B cell (primary cell): ENCODE measurements at regions not wholly inside any gene's neighbourhood (a gene's known extent, or its start where the extent isn't known, plus 50 kb on each side); places are given as distances from the start of the nearest gene placed in this dataset. TPM values are rescaled to one million over a fixed set of nuclear protein-coding genes. Genes with fewer than 3 reads are reported as not detected.

ENCODE experiments used
- ATAC-seq: fragments of 200-7000 bp; cut with Tn5 transposase; one replicate; pipeline ENCODE4 v1.10.0; 2021; ENCODE audit warnings: low read depth, mild to moderate bottlenecking, moderate number of reproducible peaks, moderate library complexity
- CTCF ChIA-PET: fragments of 350-600 bp; sonication (Branson Sonifier 250); formaldehyde crosslinking; loops from one replicate; lab custom pipeline; 2021; ENCODE audit warnings: antibody characterized with exemption, inconsistent platforms; lab: Charles Lee
- POLR2A ChIA-PET: fragments of 350-600 bp; sonication (Branson Sonifier 250); formaldehyde crosslinking; loops from one replicate; lab custom pipeline; 2021; ENCODE audit warnings: antibody characterized with exemption; lab: Charles Lee
- DNase-seq: peaks from one replicate; pipeline ENCODE4 v3.0.0; 2013
- H2AFZ ChIP-seq: 2 replicates; pipeline ENCODE4 v1.6.1; 2012; ENCODE audit warnings: mild to moderate bottlenecking, low read depth, low read length; ENCODE audit not compliant: insufficient read depth, poor library complexity, severe bottlenecking
- H3K27ac ChIP-seq, 2 donors: 1 replicate in 1 of 2; 2 replicates in 1 of 2; pipeline ENCODE4 v1.5.1; 2012 to 2013; ENCODE audit warnings: low read length in 2 of 2, mild to moderate bottlenecking in 2 of 2, moderate library complexity in 1 of 2
- H3K27me3 ChIP-seq, 4 experiments: fragments of 200-600 bp in 1 of 4; sonication (generic) in 1 of 4; replicated peaks in 1 of 4; 1 replicate in 2 of 4; 2 replicates in 2 of 4; pipeline versions ENCODE4 v1.6.1 to v1.7.0; 2013 to 2016; ENCODE audit warnings: low read length in 3 of 4, mild to moderate bottlenecking in 2 of 4, mixed read lengths in 1 of 4, moderate library complexity in 1 of 4; ENCODE audit not compliant: insufficient read depth in 4 of 4, control insufficient read depth in 3 of 4; ENCODE audit errors: control extremely low read depth in 1 of 4
- H3K36me3 ChIP-seq, 2 experiments: replicated peaks in 1 of 2; 1 replicate in 1 of 2; 2 replicates in 1 of 2; pipeline versions ENCODE4 v1.6.1 to v1.7.1; 2013; ENCODE audit warnings: low read length in 1 of 2; ENCODE audit not compliant: insufficient read depth in 2 of 2, control insufficient read depth in 1 of 2; ENCODE audit errors: control extremely low read depth in 1 of 2, extremely low read depth in 1 of 2
- H3K4me1 ChIP-seq, 2 donors: fragments of 200-600 bp in 1 of 2; sonication (generic) in 1 of 2; 1 replicate in 1 of 2; 2 replicates in 1 of 2; pipeline versions ENCODE4 v1.5.1 to v1.6.1; 2013 to 2017; ENCODE audit warnings: low read length in 2 of 2; ENCODE audit not compliant: control insufficient read depth in 2 of 2, insufficient read depth in 2 of 2
- H3K4me2 ChIP-seq: replicated peaks from 2 replicates; pipeline ENCODE3; 2012; ENCODE audit warnings: mild to moderate bottlenecking, low read depth, low read length; ENCODE audit not compliant: poor library complexity, severe bottlenecking
- H3K4me3 ChIP-seq, 5 experiments: fragments of 200-600 bp in 1 of 5; sonication (generic) in 1 of 5; 1 replicate in 3 of 5; 2 replicates in 2 of 5; pipeline versions ENCODE4 v1.5.1 to v1.7.0; 2011 to 2016; ENCODE audit warnings: low read length in 4 of 5, mild to moderate bottlenecking in 4 of 5, low read depth in 2 of 5, control low read depth in 1 of 5, moderate library complexity in 1 of 5; ENCODE audit not compliant: insufficient read depth in 1 of 5; ENCODE audit errors: control extremely low read depth in 1 of 5, extremely low read depth in 1 of 5
- H3K79me2 ChIP-seq: fragments of 200-600 bp; sonication (generic); one replicate; pipeline ENCODE4 v1.6.0; 2016; ENCODE audit warnings: low read length; ENCODE audit not compliant: control insufficient read depth, insufficient read depth
- H3K9ac ChIP-seq: fragments of 200-600 bp; sonication (generic); 2 replicates; pipeline ENCODE4 v1.6.1; 2017; ENCODE audit warnings: mild to moderate bottlenecking, low read length, moderate library complexity
- H3K9me3 ChIP-seq, 3 donors: one replicate each; pipeline versions ENCODE4 v1.6.1 to v1.7.1; 2013; ENCODE audit warnings: low read length in 2 of 3; ENCODE audit not compliant: control insufficient read depth in 2 of 3, insufficient read depth in 1 of 3; ENCODE audit errors: control extremely low read depth in 1 of 3
- H4K20me1 ChIP-seq: 2 replicates; pipeline ENCODE4 v1.6.0; 2012; ENCODE audit warnings: mild to moderate bottlenecking, low read length; ENCODE audit not compliant: insufficient read depth, control insufficient read depth, poor library complexity, severe bottlenecking
- H3K27ac Mint-ChIP-seq: one replicate; pipeline ENCODE4 v1.8.0; 2021; ENCODE audit warnings: mixed read lengths
- H3K27me3 Mint-ChIP-seq: one replicate; pipeline ENCODE4 v1.8.0; 2021; ENCODE audit warnings: mixed read lengths
- H3K4me1 Mint-ChIP-seq: one replicate; pipeline ENCODE4 v1.8.0; 2021; ENCODE audit warnings: mixed read lengths
- H3K4me3 Mint-ChIP-seq: one replicate; pipeline ENCODE4 v1.8.0; 2021; ENCODE audit warnings: mixed read lengths
- H3K9me3 Mint-ChIP-seq: one replicate; pipeline ENCODE4 v1.8.0; 2022; ENCODE audit warnings: mixed read lengths; ENCODE audit not compliant: insufficient read depth
- CTCF ChIP-seq: fragments of 200-600 bp; IDR thresholded peaks from one replicate; pipeline ENCODE4 v1.8.0; 2022; ENCODE audit warnings: antibody characterized with exemption, mild to moderate bottlenecking
- EZH2 ChIP-seq: IDR thresholded peaks from 2 replicates; pipeline ENCODE4 v1.6.1; 2012; ENCODE audit warnings: borderline replicate concordance, low read depth, mild to moderate bottlenecking, moderate library complexity, low read length; ENCODE audit not compliant: insufficient read depth, poor library complexity, severe bottlenecking
- WGBS: methylation state at CpG from one replicate; pipeline ENCODE4 v1.1.5; 2013; ENCODE audit warnings: missing lambda C conversion rate; ENCODE audit not compliant: insufficient coverage; 5-methylcytosine and 5-hydroxymethylcytosine counted together
- intact Hi-C: fragments of 100-400 bp; cut with micrococcal nuclease; formaldehyde crosslinking; loops from one replicate; pipeline ENCODE4 v1.10.0; 2022
- small RNA-seq: library from RNA; depleted of rRNA; stranded (forward); fragments of <200 nt; gene quantifications from one replicate; pipeline ENCODE3, GENCODE V24; 2012; ENCODE audit warnings: low replicate concordance, low read depth; ENCODE audit not compliant: insufficient read length

- peaks cover 0 to 4% (median 0%) of the 10 kb centered on the region in 4 experiments for H3K27me3 ChIP-seq
- H3K79me2 ChIP-seq: no peaks in the 10 kb centered on the region
- no peak overlapping the region for H3K4me2 ChIP-seq
- H3K27ac ChIP-seq: no peak overlapping the region
- POLR2A ChIA-PET: no interaction called here
- Mint-ChIP-seq H3K27ac (no peak overlapping the region), H3K27me3 (peaks cover 3% of the 10 kb centered on the region), H3K9me3 (no peaks in the 10 kb centered on the region), H3K4me3 (no peak overlapping the region), H3K4me1 (peaks cover 2% of the 10 kb centered on the region)
- no peaks in the 10 kb centered on the region for H4K20me1 ChIP-seq
- H3K4me1 ChIP-seq: no peaks in the 10 kb centered on the region
- intact Hi-C loops: no loop called here
- 100% methylated on average over 5 of the region's 7 CpGs for WGBS
- TF ChIP-seq CTCF: no peak
- TF ChIP-seq EZH2: no peak
- H3K9me3 ChIP-seq: no peaks in the 10 kb centered on the region
- CTCF ChIA-PET: no interaction called here
- no peak overlapping the region for H2AFZ ChIP-seq
- ATAC-seq: no peak
- no peak for DNase-seq
- H3K36me3 ChIP-seq: no peaks in the 10 kb centered on the region
- H3K9ac ChIP-seq: no peak overlapping the region
- no peak overlapping the region for H3K4me3 ChIP-seq
Observed at GRCh38 chr18:55012008-55012407, 52.7 kb upstream of the CCDC68 start.

Small RNA genes lying in the stretch of these regions (small RNA-seq; reads per million reads assigned to genes)
- not detected for gene RNA5SP459
